Mesodermal cell (in vitro differentiated cells): ENCODE measurements at regions not wholly inside any gene's neighbourhood (a gene's known extent, or its start where the extent isn't known, plus 50 kb on each side); places are given as distances from the start of the nearest gene placed in this dataset.
A peak's percentile ranks its signal among the peaks of the same experiment; 100 is the strongest.
"Not testable (repeated sequence)": the region's sequence is repeated elsewhere in the genome, so short reads cannot be mapped to it uniquely, and the experiment has no call there.

Experiments used
- H3K27ac ChIP-seq: 2 replicates; pipeline ENCODE4 v1.7.0; 2013; ENCODE audit warnings: mild to moderate bottlenecking, low read depth, low read length, moderate library complexity; ENCODE audit not compliant: severe bottlenecking
- H3K36me3 ChIP-seq: 2 replicates; pipeline ENCODE4 v1.7.1; 2013; ENCODE audit warnings: mild to moderate bottlenecking, low read length, moderate library complexity; ENCODE audit not compliant: control insufficient read depth, insufficient read depth
- H3K4me1 ChIP-seq: one replicate; pipeline ENCODE4 v1.7.1; 2013; ENCODE audit warnings: mild to moderate bottlenecking, low read length; ENCODE audit not compliant: insufficient read depth, control insufficient read depth, poor library complexity, severe bottlenecking
- H3K4me3 ChIP-seq: 2 replicates; pipeline ENCODE4 v1.7.0; 2013; ENCODE audit warnings: low read length, control low read depth, mild to moderate bottlenecking; ENCODE audit not compliant: insufficient read depth, poor library complexity, severe bottlenecking; ENCODE audit errors: extremely low read depth
- H3K9me3 ChIP-seq: 2 replicates; pipeline ENCODE4 v1.7.1; 2013; ENCODE audit warnings: mild to moderate bottlenecking, low read length, moderate library complexity; ENCODE audit not compliant: control insufficient read depth
- WGBS, 2 experiments: methylation state at CpG; one replicate each; pipeline ENCODE4 v1.1.5; 2013; ENCODE audit warnings: missing lambda C conversion rate in 2 of 2; ENCODE audit not compliant: insufficient coverage in 2 of 2; 5-methylcytosine and 5-hydroxymethylcytosine counted together

GRCh38 chr16:25570131-25570530 is 121.6 kb upstream of the HS3ST4 start:
- Histone ChIP-seq H3K9me3 (no peaks in the 10 kb centered on the region), H3K36me3 (no peaks in the 10 kb centered on the region), H3K4me3 (no peak overlapping the region), H3K27ac (no peak overlapping the region), H3K4me1 (no peaks in the 10 kb centered on the region)
- 80% methylated on average over 1 of the region's 3 CpGs; no CpG with 5 or more reads in 1 of the 2 experiments for WGBS, 2 experiments

GRCh38 chr16:25568991-25569390 is 122.8 kb upstream of the HS3ST4 start:
- Histone ChIP-seq H3K4me1 (no peaks in the 10 kb centered on the region), H3K36me3 (no peaks in the 10 kb centered on the region), H3K4me3 (no peak overlapping the region), H3K27ac (no peak overlapping the region), H3K9me3 (no peaks in the 10 kb centered on the region)
- WGBS, 2 experiments = 63 to 80% methylated on average over 1 to 2 of the region's 2 CpGs

DNA sequence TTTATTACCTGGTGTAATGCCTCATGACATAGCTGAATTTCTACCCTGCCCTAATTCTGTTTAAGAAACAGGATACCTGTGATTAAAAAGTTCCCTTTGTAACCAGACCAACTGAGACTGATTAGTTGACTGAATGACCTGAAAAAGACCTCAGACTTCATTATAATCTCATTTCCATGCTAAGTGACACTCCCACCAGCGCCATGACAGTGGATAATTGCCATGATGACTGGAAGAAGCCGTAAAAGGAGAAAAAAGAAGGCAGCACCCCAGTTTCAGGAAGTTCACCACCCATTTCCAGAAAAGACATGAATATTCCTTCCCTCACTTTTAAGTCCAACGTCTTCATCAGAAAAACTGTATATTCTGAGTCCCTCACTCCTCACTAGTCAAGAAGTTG is 125.6 kb upstream of the HS3ST4 start:
- H3K4me3 ChIP-seq = no peak overlapping the region
- H3K36me3 ChIP-seq = no peaks in the 10 kb centered on the region
- 82 to 89% methylated on average over 1 of the region's 3 CpGs for WGBS, 2 experiments
- H3K9me3 ChIP-seq = no peaks in the 10 kb centered on the region
- H3K27ac ChIP-seq = no peak overlapping the region
- no peaks in the 10 kb centered on the region for H3K4me1 ChIP-seq

- Histone ChIP-seq H3K4me1 (no peaks in the 10 kb centered on the region), H3K4me3 (no peak overlapping the region), H3K9me3 (no peaks in the 10 kb centered on the region), H3K27ac (no peak overlapping the region), H3K36me3 (no peaks in the 10 kb centered on the region)
- 78 to 100% methylated on average over 1 to 2 of the region's 4 CpGs for WGBS, 2 experiments
Observed at GRCh38 chr16:25563700-25564099, 128.1 kb upstream of the HS3ST4 start.

DNA sequence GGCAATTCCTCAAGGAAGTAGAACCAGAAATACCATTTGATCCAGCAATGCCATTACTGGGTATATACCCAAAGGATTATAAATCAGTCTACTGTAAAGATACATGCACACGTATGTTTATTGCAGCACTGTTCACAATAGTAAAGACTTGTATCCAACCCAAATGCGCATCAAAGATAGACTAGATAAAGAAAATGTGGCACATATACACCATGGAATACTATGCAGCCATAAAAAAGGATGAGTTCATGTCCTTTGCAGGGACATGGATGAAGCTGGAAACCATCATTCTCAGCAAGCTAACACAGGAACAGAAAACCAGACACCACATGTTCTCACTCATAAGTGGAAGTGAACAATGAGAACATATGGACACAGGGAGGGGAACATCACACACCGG is 130.0 kb upstream of the HS3ST4 start:
- H3K9me3 ChIP-seq, H3K4me1 ChIP-seq, H3K36me3 ChIP-seq, H3K4me3 ChIP-seq, H3K27ac ChIP-seq: not testable (repeated sequence)
- WGBS, 2 experiments = 100% methylated on average over 1 of the region's 3 CpGs

GRCh38 chr16:25556968-25557312 is 134.8 kb upstream of the HS3ST4 start:
- not testable (repeated sequence) for H3K27ac ChIP-seq, H3K4me1 ChIP-seq, H3K9me3 ChIP-seq, H3K36me3 ChIP-seq, H3K4me3 ChIP-seq
- 89% methylated on average over 3 to 4 of the region's 4 CpGs for WGBS, 2 experiments

- H3K4me1 ChIP-seq, H3K4me3 ChIP-seq, H3K9me3 ChIP-seq, H3K27ac ChIP-seq, H3K36me3 ChIP-seq: not testable (repeated sequence)
- WGBS, 2 experiments = 82 to 92% methylated on average over 11 to 12 of the region's 15 CpGs
Observed at GRCh38 chr16:25556289-25556967, 135.3 kb upstream of the HS3ST4 start.

DNA sequence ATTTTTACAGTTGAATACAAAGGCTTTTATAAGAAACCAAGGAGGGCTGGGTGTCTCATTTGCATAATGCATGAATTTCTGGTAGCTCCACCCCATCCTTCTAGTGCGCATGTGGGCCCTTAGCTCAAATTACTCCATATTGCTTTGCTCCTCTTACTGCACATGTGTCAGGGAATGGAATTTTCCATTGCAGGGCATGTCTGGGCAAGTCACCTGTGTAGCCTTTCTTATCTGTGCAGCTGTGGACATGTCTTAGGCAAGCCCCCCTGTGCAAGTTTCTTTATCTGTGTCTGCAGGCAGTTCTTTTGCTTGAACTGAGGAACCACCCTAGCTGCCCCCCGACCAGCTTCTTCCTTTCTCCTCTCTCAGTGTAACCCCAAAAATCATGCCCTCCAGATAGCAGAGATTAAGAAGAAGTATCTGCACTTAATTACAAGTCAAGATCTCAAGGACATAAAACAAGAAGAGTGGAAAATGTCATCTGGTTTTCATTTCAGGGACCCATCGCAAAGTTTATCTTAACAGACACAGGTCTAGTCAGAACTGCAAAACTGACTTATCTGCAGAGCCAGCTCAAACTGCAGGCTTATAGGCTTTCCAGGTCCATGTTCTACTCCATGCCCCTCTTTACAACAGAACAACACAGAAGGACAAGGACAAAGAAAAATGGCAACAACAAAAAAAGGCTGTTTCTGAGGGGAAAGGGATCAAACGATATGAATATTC is 137.9 kb upstream of the HS3ST4 start:
- no peaks in the 10 kb centered on the region for H3K36me3 ChIP-seq
- H3K27ac ChIP-seq = peak overlapping the region; percentile 91
- peaks cover 9% of the 10 kb centered on the region for H3K4me1 ChIP-seq
- no peaks in the 10 kb centered on the region for H3K9me3 ChIP-seq
- H3K4me3 ChIP-seq = no peak overlapping the region
- 100% methylated on average over 1 of the region's 4 CpGs for WGBS, 2 experiments

- 100% methylated on average over 1 of the region's 1 CpG for WGBS, 2 experiments
- no peak overlapping the region for H3K27ac ChIP-seq
Observed at GRCh38 chr16:25550647-25551046, 141.1 kb upstream of the HS3ST4 start.

GRCh38 chr16:25546791-25547190 is 145.0 kb upstream of the HS3ST4 start:
- Histone ChIP-seq H3K4me1 (no peaks in the 10 kb centered on the region), H3K27ac (no peak overlapping the region), H3K36me3 (no peaks in the 10 kb centered on the region), H3K4me3 (no peak overlapping the region), H3K9me3 (no peaks in the 10 kb centered on the region)
- WGBS, 2 experiments = 86 to 89% methylated on average over 3 to 4 of the region's 4 CpGs

More at GRCh38 chr16:25550647-25551046, 141.1 kb upstream of the HS3ST4 start:
- Histone ChIP-seq H3K9me3 (no peaks in the 10 kb centered on the region), H3K4me1 (peaks cover 9% of the 10 kb centered on the region), H3K4me3 (no peak overlapping the region), H3K36me3 (no peaks in the 10 kb centered on the region)

DNA sequence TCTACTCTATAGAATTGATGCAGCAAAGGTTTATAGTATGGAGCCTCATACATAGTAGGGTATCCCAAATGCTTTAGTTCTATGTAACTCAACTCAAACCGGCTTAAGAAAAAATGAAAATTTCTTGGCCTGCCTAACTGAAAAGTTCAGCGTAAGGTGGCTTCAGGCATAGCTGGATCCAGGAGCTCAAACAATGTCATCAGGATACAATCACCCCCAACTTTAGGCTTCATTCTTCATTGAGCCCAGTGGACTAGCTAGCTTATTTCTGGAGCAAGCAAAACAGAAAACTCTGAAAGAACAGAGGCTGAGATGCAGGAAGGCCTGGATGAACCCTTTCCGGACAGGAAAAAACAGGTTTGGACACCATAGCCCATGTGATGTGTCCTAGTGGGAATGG is 147.5 kb upstream of the HS3ST4 start:
- WGBS, 2 experiments = 91 to 100% methylated on average over 3 of the region's 3 CpGs
- Histone ChIP-seq H3K9me3 (no peaks in the 10 kb centered on the region), H3K36me3 (no peaks in the 10 kb centered on the region), H3K27ac (no peak overlapping the region), H3K4me1 (no peaks in the 10 kb centered on the region), H3K4me3 (no peak overlapping the region)
